Activated B cell treated with CpG ODN at 0.5 μM for 24 hours (primary cell): ENCODE measurements at regions not wholly inside any gene's neighbourhood (a gene's known extent, or its start where the extent isn't known, plus 50 kb on each side); places are given as distances from the start of the nearest gene placed in this dataset.

Experiments used
- ATAC-seq: fragments of 200-7000 bp; cut with Tn5 transposase; one replicate; pipeline ENCODE4 v1.10.0; 2021; ENCODE audit warnings: low read depth, mild to moderate bottlenecking, moderate library complexity
- CTCF ChIA-PET: fragments of 350-600 bp; sonication (Branson Sonifier 250); formaldehyde crosslinking; loops from one replicate; lab custom pipeline; 2021; ENCODE audit warnings: antibody characterized with exemption; lab: Charles Lee
- POLR2A ChIA-PET: fragments of 350-600 bp; sonication (Branson Sonifier 250); formaldehyde crosslinking; loops from one replicate; lab custom pipeline; 2021; ENCODE audit warnings: antibody characterized with exemption; lab: Charles Lee
- DNase-seq: peaks from one replicate; pipeline ENCODE4 v3.0.0; 2022
- H3K27ac Mint-ChIP-seq: one replicate; pipeline ENCODE4 v1.8.0; 2020; ENCODE audit warnings: mixed read lengths
- H3K27me3 Mint-ChIP-seq: one replicate; pipeline ENCODE4 v1.8.0; 2021; ENCODE audit warnings: mixed read lengths
- H3K36me3 Mint-ChIP-seq: one replicate; pipeline ENCODE4 v1.8.0; 2021; ENCODE audit warnings: low read depth, mixed read lengths
- H3K4me1 Mint-ChIP-seq: one replicate; pipeline ENCODE4 v1.8.0; 2021; ENCODE audit warnings: mixed read lengths
- H3K4me3 Mint-ChIP-seq: one replicate; pipeline ENCODE4 v1.8.0; 2020; ENCODE audit warnings: mild to moderate bottlenecking, mixed read lengths
- H3K9me3 Mint-ChIP-seq: one replicate; pipeline ENCODE4 v1.8.0; 2020; ENCODE audit warnings: mixed read lengths
- intact Hi-C: fragments of 100-400 bp; cut with micrococcal nuclease; formaldehyde crosslinking; loops from one replicate; pipeline ENCODE4 v1.15.1; 2024
- TF ChIP-seq, protein P1 (sequence below): fragments of 200-600 bp; IDR thresholded peaks from one replicate; pipeline ENCODE4 v1.8.0; 2022; ENCODE audit warnings: antibody characterized with exemption, mild to moderate bottlenecking

DNA sequence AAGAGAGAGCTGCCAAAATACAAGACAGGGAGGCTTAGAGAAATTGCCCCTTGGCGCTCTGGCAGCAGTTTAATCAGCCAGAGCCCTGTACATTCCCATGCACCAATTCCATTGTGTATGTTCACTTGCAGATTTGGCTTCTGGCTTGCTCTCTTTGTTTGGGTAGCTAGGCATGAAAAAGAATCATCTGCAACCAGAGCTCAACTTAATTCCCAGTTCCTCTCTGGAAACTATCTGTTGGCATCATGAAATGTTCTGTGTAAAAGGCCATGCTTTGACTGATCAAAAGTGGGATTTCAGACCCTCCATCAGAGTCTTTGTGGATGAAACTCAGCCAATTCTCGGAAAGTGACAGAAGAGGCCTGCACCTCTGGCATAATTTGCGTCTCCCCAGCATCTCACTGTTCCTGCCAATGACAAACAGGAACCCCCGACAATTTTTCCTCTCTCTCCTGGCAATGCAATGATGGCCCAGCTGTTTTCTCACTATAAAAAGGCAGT lies 53.8 kb upstream of the RAD23B start:
- TF ChIP-seq, protein P1, sequence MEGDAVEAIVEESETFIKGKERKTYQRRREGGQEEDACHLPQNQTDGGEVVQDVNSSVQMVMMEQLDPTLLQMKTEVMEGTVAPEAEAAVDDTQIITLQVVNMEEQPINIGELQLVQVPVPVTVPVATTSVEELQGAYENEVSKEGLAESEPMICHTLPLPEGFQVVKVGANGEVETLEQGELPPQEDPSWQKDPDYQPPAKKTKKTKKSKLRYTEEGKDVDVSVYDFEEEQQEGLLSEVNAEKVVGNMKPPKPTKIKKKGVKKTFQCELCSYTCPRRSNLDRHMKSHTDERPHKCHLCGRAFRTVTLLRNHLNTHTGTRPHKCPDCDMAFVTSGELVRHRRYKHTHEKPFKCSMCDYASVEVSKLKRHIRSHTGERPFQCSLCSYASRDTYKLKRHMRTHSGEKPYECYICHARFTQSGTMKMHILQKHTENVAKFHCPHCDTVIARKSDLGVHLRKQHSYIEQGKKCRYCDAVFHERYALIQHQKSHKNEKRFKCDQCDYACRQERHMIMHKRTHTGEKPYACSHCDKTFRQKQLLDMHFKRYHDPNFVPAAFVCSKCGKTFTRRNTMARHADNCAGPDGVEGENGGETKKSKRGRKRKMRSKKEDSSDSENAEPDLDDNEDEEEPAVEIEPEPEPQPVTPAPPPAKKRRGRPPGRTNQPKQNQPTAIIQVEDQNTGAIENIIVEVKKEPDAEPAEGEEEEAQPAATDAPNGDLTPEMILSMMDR = no peak
- CTCF ChIA-PET = no interaction called here
- Mint-ChIP-seq H3K9me3 (no peaks in the 10 kb centered on the region), H3K36me3 (no peaks in the 10 kb centered on the region), H3K4me3 (no peak overlapping the region), H3K4me1 (no peaks in the 10 kb centered on the region), H3K27ac (no peak overlapping the region), H3K27me3 (peaks cover 53% of the 10 kb centered on the region)
- DNase-seq (no peak), ATAC-seq (no peak)
- POLR2A ChIA-PET = no interaction called here
- intact Hi-C loops = no loop called here
